ENCODE measurements at regions not wholly inside any gene's neighbourhood (a gene's known extent, or its start where the extent isn't known, plus 50 kb on each side); places are given as distances from the start of the nearest gene placed in this dataset.

GRCh38 chr2:41720331-41721251 lies 327.2 kb upstream of the PKDCC start:
- TF ChIP-seq CTCF (IDR thresholded peaks at IDR 0.05) (no peak), POLR2A (IDR thresholded peaks at IDR 0.05) (no peak)
